ENCODE measurements at regions not wholly inside any gene's neighbourhood (a gene's known extent, or its start where the extent isn't known, plus 50 kb on each side); places are given as distances from the start of the nearest gene placed in this dataset.

- TF ChIP-seq CTCF (IDR thresholded peaks at IDR 0.05; ENCODE audit: extremely low read depth in 1 of 2, insufficient read depth in 1 of 2, low read depth in 1 of 2, low read length in 2 of 2) (no peak), EZH2 (IDR thresholded peaks at IDR 0.05; ENCODE audit: borderline replicate concordance, low read depth, low read length, severe bottlenecking) (no peak), POLR2A (IDR thresholded peaks at IDR 0.05; ENCODE audit: low read depth, low read length) (no peak), POLR2AphosphoS5 (IDR thresholded peaks at IDR 0.05; ENCODE audit: insufficient read depth, low read depth, low read length) (no peak), MAX (IDR thresholded peaks at IDR 0.05; ENCODE audit: insufficient read depth, insufficient read length) (no peak), JUN (IDR thresholded peaks at IDR 0.05; ENCODE audit: borderline replicate concordance, insufficient read depth, insufficient read length, low read depth) (no peak), MYC (IDR thresholded peaks at IDR 0.05; ENCODE audit: low read depth, low read length) (no peak)
Observed at GRCh38 chr4:137739391-137739790, 207.1 kb upstream of the PCDH18 start.

Measured in endothelial cell of umbilical vein (primary cell).